Smooth muscle cell (in vitro differentiated cells): ENCODE measurements at regions not wholly inside any gene's neighbourhood (a gene's known extent, or its start where the extent isn't known, plus 50 kb on each side); places are given as distances from the start of the nearest gene placed in this dataset.

Experiments
- DNase-seq: peaks from one replicate; lab custom pipeline; 2025; ENCODE audit not compliant: unreplicated experiment; lab: John Stamatoyannopoulos, UW
- H2AFZ ChIP-seq: fragments of 200-600 bp; sonication (generic); 2 replicates; pipeline ENCODE4 v1.6.0; 2016; ENCODE audit warnings: antibody characterized with exemption, low read depth, mild to moderate bottlenecking
- H3F3A ChIP-seq: fragments of 200-600 bp; sonication (generic); 2 replicates; pipeline ENCODE4 v1.6.0; 2017; ENCODE audit warnings: antibody characterized with exemption, low read depth
- H3K27ac ChIP-seq: fragments of 200-600 bp; sonication (generic); 2 replicates; pipeline ENCODE4 v1.5.1; 2016; ENCODE audit warnings: low read depth, mild to moderate bottlenecking
- H3K27me3 ChIP-seq: fragments of 200-600 bp; sonication (generic); 2 replicates; pipeline ENCODE4 v1.6.1; 2016; ENCODE audit warnings: low read depth, mild to moderate bottlenecking
- H3K36me3 ChIP-seq: fragments of 200-600 bp; sonication (generic); 2 replicates; pipeline ENCODE4 v1.5.1; 2016; ENCODE audit warnings: low read depth
- H3K4me1 ChIP-seq: fragments of 200-600 bp; sonication (generic); 2 replicates; pipeline ENCODE4 v1.5.1; 2016; ENCODE audit warnings: low read depth
- H3K4me2 ChIP-seq: fragments of 200-600 bp; sonication (generic); 2 replicates; pipeline ENCODE4 v1.6.0; 2016; ENCODE audit warnings: mild to moderate bottlenecking
- H3K4me3 ChIP-seq: fragments of 200-600 bp; sonication (generic); 2 replicates; pipeline ENCODE4 v1.5.1; 2016; ENCODE audit warnings: mild to moderate bottlenecking
- H3K79me2 ChIP-seq: fragments of 200-600 bp; sonication (generic); 2 replicates; pipeline ENCODE4 v1.6.0; 2016; ENCODE audit warnings: low read depth, mild to moderate bottlenecking
- H3K9ac ChIP-seq: fragments of 200-600 bp; sonication (generic); 2 replicates; pipeline ENCODE4 v1.6.0; 2016; ENCODE audit warnings: low read depth
- H3K9me3 ChIP-seq: fragments of 200-600 bp; sonication (generic); replicated peaks from 2 replicates; pipeline ENCODE4 v1.5.1; 2016; ENCODE audit warnings: low read depth
- H4K20me1 ChIP-seq: fragments of 200-600 bp; sonication (generic); 2 replicates; pipeline ENCODE4 v1.6.0; 2016; ENCODE audit warnings: low read depth
- WGBS: methylation state at CpG from one replicate; pipeline ENCODE4 v1.1.7; 2016; ENCODE audit warnings: low lambda C conversion rate; 5-methylcytosine and 5-hydroxymethylcytosine counted together
- TF ChIP-seq, protein P1 (sequence below): fragments of 200-600 bp; sonication (generic); IDR thresholded peaks from 2 replicates; pipeline ENCODE4 v1.5.1; 2017; ENCODE audit warnings: borderline replicate concordance, mild to moderate bottlenecking, antibody characterized with exemption; ENCODE audit not compliant: insufficient read depth, poor library complexity, severe bottlenecking

DNA sequence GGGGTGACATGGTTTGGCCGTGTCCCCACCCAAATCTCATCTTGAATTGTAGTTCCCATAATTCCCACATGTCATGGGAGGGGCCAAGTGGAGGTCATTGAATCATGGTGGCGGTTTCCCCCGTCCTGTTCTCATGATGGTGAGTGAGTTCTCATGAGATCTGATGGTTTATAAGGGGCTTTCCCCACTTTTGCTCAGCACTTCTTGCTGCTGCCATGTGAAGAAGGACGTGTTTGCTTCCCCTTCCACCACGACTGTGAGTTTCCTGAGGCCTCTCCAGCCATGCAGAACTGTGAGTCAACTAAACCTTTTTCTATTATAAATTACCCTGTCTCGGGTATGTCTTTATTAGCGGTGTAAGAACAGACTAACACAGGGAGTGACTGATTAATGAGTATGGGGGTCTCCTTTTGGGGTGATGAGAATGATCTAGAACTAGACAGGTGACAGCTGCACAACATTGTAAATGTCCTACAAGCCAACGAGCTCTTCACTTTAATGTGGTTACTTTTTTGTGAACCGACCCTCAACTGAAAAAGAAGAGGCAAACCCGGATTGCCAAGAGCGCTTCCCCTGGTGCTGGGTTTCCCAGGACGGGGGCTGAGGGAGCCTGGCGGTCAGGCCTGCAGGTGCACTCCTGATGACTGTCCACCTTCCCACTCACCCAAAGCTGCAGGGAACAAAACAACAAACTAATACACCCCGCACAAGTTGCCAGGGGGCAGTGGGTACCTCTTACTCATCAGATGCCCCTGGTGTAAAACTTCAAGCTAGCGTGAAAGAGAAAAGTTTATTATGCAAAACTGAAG lies 90.1 kb downstream of the NCOR2 start:
- WGBS, result 91% methylated on average over 15 of the region's 15 CpGs
- peaks cover 8% of the 10 kb centered on the region for H3K36me3 ChIP-seq
- peaks cover 84% of the 10 kb centered on the region for H4K20me1 ChIP-seq
- H3K27ac ChIP-seq, result no peak overlapping the region
- no peak overlapping the region for H3K9ac ChIP-seq
- no peak overlapping the region for H3K4me2 ChIP-seq
- TF ChIP-seq, protein P1, sequence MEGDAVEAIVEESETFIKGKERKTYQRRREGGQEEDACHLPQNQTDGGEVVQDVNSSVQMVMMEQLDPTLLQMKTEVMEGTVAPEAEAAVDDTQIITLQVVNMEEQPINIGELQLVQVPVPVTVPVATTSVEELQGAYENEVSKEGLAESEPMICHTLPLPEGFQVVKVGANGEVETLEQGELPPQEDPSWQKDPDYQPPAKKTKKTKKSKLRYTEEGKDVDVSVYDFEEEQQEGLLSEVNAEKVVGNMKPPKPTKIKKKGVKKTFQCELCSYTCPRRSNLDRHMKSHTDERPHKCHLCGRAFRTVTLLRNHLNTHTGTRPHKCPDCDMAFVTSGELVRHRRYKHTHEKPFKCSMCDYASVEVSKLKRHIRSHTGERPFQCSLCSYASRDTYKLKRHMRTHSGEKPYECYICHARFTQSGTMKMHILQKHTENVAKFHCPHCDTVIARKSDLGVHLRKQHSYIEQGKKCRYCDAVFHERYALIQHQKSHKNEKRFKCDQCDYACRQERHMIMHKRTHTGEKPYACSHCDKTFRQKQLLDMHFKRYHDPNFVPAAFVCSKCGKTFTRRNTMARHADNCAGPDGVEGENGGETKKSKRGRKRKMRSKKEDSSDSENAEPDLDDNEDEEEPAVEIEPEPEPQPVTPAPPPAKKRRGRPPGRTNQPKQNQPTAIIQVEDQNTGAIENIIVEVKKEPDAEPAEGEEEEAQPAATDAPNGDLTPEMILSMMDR, result no peak
- no peak overlapping the region for H2AFZ ChIP-seq
- H3K9me3 ChIP-seq, result no peaks in the 10 kb centered on the region
- H3K4me1 ChIP-seq, result peaks cover 6% of the 10 kb centered on the region
- no peaks in the 10 kb centered on the region for H3K27me3 ChIP-seq
- no peak for DNase-seq
- H3K4me3 ChIP-seq, result no peak overlapping the region
- H3K79me2 ChIP-seq, result peaks cover 72% of the 10 kb centered on the region
- H3F3A ChIP-seq, result no peaks in the 10 kb centered on the region

DNA sequence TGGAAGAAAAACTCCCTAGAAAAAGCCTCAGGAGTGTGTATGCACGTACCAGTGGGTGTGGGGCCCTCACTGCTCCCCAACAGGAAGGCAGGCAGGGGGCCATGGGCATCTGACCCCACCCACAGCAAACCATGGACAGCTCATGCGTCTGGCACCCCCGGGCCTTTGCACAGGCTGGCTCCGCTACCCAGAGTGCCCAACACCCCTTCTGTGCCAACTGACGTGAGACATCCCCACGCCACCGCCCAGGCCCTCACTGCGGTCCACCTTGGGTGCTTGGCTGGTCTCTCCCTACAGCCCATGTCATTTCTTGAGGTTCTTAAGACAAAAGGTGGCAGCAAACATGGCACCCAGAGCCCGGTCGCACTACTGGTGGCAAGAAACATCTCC lies 91.4 kb downstream of the NCOR2 start:
- Histone ChIP-seq H4K20me1 (peaks cover 76% of the 10 kb centered on the region), H3K4me2 (no peak overlapping the region), H3K4me1 (peaks cover 6% of the 10 kb centered on the region), H3K27ac (no peak overlapping the region), H3K9ac (no peak overlapping the region), H2AFZ (no peak overlapping the region), H3K79me2 (peaks cover 85% of the 10 kb centered on the region), H3F3A (no peaks in the 10 kb centered on the region), H3K36me3 (peaks cover 12% of the 10 kb centered on the region), H3K9me3 (no peaks in the 10 kb centered on the region), H3K4me3 (no peak overlapping the region), H3K27me3 (no peaks in the 10 kb centered on the region)
- TF ChIP-seq, protein P1, result no peak
- no peak for DNase-seq
- over 99% methylated on average over 10 of the region's 10 CpGs for WGBS

DNA sequence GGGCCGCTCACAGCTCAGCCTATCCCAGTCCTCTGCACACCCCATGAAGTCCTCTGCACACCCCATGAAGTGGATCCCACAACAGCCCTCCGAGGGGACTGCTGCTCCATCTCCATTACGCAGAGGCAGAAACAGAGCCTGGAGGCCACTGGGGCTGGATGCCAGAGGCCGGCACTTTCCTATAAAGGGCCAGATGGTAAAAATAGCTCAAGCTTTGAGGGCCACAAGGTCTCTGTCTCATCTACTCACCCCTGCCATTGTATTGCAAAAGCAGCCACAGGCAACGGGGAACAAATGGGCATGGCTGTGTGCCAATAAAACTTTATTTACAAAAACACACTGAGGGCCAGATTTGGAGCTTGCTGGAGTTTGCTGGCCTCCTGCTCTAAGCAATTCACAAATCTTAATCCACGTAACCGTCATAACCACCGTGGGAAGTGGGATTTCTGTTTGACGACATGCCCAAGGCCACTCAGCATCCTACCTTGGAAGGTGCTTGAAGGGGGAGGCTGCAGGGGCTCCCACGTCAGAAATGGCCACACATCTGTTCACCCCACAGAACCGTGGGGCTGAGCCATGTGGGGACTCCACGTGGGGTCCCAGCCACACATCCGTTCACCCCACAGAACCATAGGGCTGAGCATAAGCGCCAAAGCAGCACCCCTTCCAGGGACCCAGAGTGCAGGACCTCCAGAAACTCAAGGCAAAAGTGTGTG lies 92.0 kb downstream of the NCOR2 start:
- Histone ChIP-seq H3K27ac (no peak overlapping the region), H4K20me1 (peaks cover 75% of the 10 kb centered on the region)

More for the DNA sequence above, 92.0 kb downstream of the NCOR2 start:
- H3K4me1 ChIP-seq, result peaks cover 5% of the 10 kb centered on the region
- no peaks in the 10 kb centered on the region for H3F3A ChIP-seq
- H3K9me3 ChIP-seq, result no peaks in the 10 kb centered on the region
- peaks cover 12% of the 10 kb centered on the region for H3K36me3 ChIP-seq
- peaks cover 89% of the 10 kb centered on the region for H3K79me2 ChIP-seq
- no peak overlapping the region for H3K4me2 ChIP-seq
- DNase-seq, result no peak
- 94% methylated on average over 14 of the region's 14 CpGs for WGBS
- no peaks in the 10 kb centered on the region for H3K27me3 ChIP-seq
- H2AFZ ChIP-seq, result no peak overlapping the region
- TF ChIP-seq, protein P1, result no peak
- H3K4me3 ChIP-seq, result no peak overlapping the region
- H3K9ac ChIP-seq, result no peak overlapping the region
